B cell (primary cell): ENCODE measurements at regions not wholly inside any gene's neighbourhood (a gene's known extent, or its start where the extent isn't known, plus 50 kb on each side); places are given as distances from the start of the nearest gene placed in this dataset.

Source experiments
- EZH2 ChIP-seq: IDR thresholded peaks from 2 replicates; pipeline ENCODE4 v1.6.1; 2012; ENCODE audit warnings: borderline replicate concordance, low read depth, mild to moderate bottlenecking, moderate library complexity, low read length; ENCODE audit not compliant: insufficient read depth, poor library complexity, severe bottlenecking
- TF ChIP-seq, protein P1 (sequence below): fragments of 200-600 bp; IDR thresholded peaks from one replicate; pipeline ENCODE4 v1.8.0; 2022; ENCODE audit warnings: antibody characterized with exemption, mild to moderate bottlenecking

DNA sequence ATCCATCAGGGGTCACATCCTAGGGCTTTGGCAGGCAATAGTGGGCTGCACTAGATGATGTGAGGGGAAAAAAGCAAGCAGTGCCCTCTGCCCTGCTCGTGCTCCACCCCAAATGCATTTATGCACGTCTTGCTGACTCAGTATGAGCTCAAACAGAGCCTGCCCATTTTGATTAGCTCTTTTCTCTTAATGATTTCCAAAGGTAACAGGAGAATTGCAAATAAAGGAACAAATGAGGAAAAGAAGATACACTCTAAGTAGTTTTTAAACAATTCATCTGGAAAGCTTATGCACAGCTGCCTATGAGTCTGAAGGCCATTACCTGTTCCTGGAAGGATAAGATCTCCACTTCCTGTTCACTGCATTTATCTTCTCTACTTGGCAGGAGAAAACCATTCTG lies 364.2 kb downstream of the TMEM232 start:
- TF ChIP-seq, protein P1, sequence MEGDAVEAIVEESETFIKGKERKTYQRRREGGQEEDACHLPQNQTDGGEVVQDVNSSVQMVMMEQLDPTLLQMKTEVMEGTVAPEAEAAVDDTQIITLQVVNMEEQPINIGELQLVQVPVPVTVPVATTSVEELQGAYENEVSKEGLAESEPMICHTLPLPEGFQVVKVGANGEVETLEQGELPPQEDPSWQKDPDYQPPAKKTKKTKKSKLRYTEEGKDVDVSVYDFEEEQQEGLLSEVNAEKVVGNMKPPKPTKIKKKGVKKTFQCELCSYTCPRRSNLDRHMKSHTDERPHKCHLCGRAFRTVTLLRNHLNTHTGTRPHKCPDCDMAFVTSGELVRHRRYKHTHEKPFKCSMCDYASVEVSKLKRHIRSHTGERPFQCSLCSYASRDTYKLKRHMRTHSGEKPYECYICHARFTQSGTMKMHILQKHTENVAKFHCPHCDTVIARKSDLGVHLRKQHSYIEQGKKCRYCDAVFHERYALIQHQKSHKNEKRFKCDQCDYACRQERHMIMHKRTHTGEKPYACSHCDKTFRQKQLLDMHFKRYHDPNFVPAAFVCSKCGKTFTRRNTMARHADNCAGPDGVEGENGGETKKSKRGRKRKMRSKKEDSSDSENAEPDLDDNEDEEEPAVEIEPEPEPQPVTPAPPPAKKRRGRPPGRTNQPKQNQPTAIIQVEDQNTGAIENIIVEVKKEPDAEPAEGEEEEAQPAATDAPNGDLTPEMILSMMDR = no peak
- TF ChIP-seq EZH2 = no peak
